Left kidney (tissue), 1 donor: ENCODE measurements at regions not wholly inside any gene's neighbourhood (a gene's known extent, or its start where the extent isn't known, plus 50 kb on each side); places are given as distances from the start of the nearest gene placed in this dataset.

Source experiments
- DNase-seq: peaks from one replicate; pipeline ENCODE4 v3.0.0-alpha.2; 2013

- no peak for DNase-seq
These were observed 298.7 kb downstream of the RFC3 start for GRCh38 chr13:34116651-34117050.

GRCh38 chr13:34124666-34125306 is 306.8 kb downstream of the RFC3 start:
- DNase-seq = no peak

- no peak for DNase-seq
These were observed 309.6 kb downstream of the RFC3 start for GRCh38 chr13:34127523-34127922.

- no peak for DNase-seq
These were observed 310.7 kb downstream of the RFC3 start for GRCh38 chr13:34128661-34129060.

GRCh38 chr13:34129436-34129835 is 311.5 kb downstream of the RFC3 start:
- no peak for DNase-seq

- no peak for DNase-seq
These were observed 319.3 kb downstream of the RFC3 start for GRCh38 chr13:34137200-34137599.

- DNase-seq = no peak
These were observed 321.8 kb downstream of the RFC3 start for GRCh38 chr13:34139660-34140227.

GRCh38 chr13:34143637-34144036 is 325.7 kb downstream of the RFC3 start:
- DNase-seq = no peak

GRCh38 chr13:34144142-34144541 is 326.2 kb downstream of the RFC3 start:
- no peak for DNase-seq

- DNase-seq = no peak
These were observed 327.1 kb downstream of the RFC3 start for GRCh38 chr13:34145061-34145460.

- no peak for DNase-seq
These were observed 330.4 kb downstream of the RFC3 start for GRCh38 chr13:34148359-34148758.

GRCh38 chr13:34151885-34152284 is 333.9 kb downstream of the RFC3 start:
- DNase-seq = no peak

GRCh38 chr13:34152409-34152808 is 334.5 kb downstream of the RFC3 start:
- DNase-seq = no peak

- no peak for DNase-seq
These were observed 335.0 kb downstream of the RFC3 start for GRCh38 chr13:34152996-34153395.

- DNase-seq = no peak
These were observed 335.7 kb downstream of the RFC3 start for GRCh38 chr13:34153428-34154180.

- DNase-seq = no peak
These were observed 338.1 kb downstream of the RFC3 start for GRCh38 chr13:34155931-34156607.

GRCh38 chr13:34156841-34157365 is 339.0 kb downstream of the RFC3 start:
- no peak for DNase-seq

GRCh38 chr13:34159946-34160345 is 342.0 kb downstream of the RFC3 start:
- no peak for DNase-seq

GRCh38 chr13:34161931-34162543 is 344.1 kb downstream of the RFC3 start:
- peak; percentile 63 for DNase-seq

GRCh38 chr13:34162544-34162933 is 344.6 kb downstream of the RFC3 start:
- DNase-seq = no peak

GRCh38 chr13:34164582-34164981 is 346.6 kb downstream of the RFC3 start:
- DNase-seq = no peak

- no peak for DNase-seq
These were observed 347.2 kb downstream of the RFC3 start for GRCh38 chr13:34165158-34165557.
